OCI-LY3 (cell line): ENCODE measurements at regions not wholly inside any gene's neighbourhood (a gene's known extent, or its start where the extent isn't known, plus 50 kb on each side); places are given as distances from the start of the nearest gene placed in this dataset.
"Not testable (repeated sequence)": the region's sequence is repeated elsewhere in the genome, so short reads cannot be mapped to it uniquely, and the experiment has no call there.

Source experiments
- EZH2phosphoT487 ChIP-seq: fragments of 200-600 bp; shearing (Covaris generic); IDR thresholded peaks from 2 replicates; pipeline ENCODE4 v1.6.1; 2018; ENCODE audit warnings: antibody characterized with exemption, mixed run types, low read depth
- TF ChIP-seq, protein P1 (sequence below): fragments of 200-600, 300-600 bp; sonication (generic); IDR thresholded peaks from 2 replicates; pipeline ENCODE4 v1.5.1; 2014; ENCODE audit warnings: antibody characterized with exemption, low read length, low read depth

DNA sequence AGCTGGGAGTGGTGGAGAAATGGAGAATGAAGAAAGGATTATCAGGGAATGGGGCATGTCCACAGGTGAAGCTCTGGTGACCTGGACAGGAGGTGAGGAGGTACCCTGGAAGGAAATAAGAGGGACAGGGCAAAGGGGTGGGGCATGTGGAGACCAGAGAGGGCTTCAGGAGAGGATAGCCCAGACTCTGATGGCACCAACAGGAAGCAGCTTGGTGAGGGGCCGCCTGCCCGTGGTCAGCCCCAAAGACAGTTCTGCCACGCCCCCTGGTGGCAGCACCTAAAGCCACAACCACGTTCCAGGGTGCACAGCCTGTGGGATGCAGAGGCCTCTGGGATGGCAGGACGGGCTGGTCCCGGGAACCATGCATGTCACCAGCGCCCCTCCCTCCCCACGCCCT, 5406.9 kb upstream of the TPTE start:
- TF ChIP-seq, protein P1, sequence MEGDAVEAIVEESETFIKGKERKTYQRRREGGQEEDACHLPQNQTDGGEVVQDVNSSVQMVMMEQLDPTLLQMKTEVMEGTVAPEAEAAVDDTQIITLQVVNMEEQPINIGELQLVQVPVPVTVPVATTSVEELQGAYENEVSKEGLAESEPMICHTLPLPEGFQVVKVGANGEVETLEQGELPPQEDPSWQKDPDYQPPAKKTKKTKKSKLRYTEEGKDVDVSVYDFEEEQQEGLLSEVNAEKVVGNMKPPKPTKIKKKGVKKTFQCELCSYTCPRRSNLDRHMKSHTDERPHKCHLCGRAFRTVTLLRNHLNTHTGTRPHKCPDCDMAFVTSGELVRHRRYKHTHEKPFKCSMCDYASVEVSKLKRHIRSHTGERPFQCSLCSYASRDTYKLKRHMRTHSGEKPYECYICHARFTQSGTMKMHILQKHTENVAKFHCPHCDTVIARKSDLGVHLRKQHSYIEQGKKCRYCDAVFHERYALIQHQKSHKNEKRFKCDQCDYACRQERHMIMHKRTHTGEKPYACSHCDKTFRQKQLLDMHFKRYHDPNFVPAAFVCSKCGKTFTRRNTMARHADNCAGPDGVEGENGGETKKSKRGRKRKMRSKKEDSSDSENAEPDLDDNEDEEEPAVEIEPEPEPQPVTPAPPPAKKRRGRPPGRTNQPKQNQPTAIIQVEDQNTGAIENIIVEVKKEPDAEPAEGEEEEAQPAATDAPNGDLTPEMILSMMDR, result not testable (repeated sequence)
- TF ChIP-seq EZH2phosphoT487, result not testable (repeated sequence)
